Glutamatergic neuron (in vitro differentiated cells): ENCODE measurements at regions not wholly inside any gene's neighbourhood (a gene's known extent, or its start where the extent isn't known, plus 50 kb on each side); places are given as distances from the start of the nearest gene placed in this dataset.
A peak's percentile ranks its signal among the peaks of the same experiment; 100 is the strongest.

Experiments
- DNase-seq: peaks from one replicate; pipeline ENCODE4 v3.0.0; 2022
- H3K27ac Mint-ChIP-seq: one replicate; pipeline ENCODE4 v1.8.0; 2020; ENCODE audit warnings: mild to moderate bottlenecking, mixed read lengths, inconsistent platforms; ENCODE audit not compliant: unreplicated experiment
- H3K27me3 Mint-ChIP-seq: one replicate; pipeline ENCODE4 v1.8.0; 2020; ENCODE audit warnings: mild to moderate bottlenecking, moderate library complexity, mixed read lengths, inconsistent platforms; ENCODE audit not compliant: unreplicated experiment
- H3K36me3 Mint-ChIP-seq: one replicate; pipeline ENCODE4 v1.8.0; 2020; ENCODE audit warnings: mild to moderate bottlenecking, mixed read lengths, inconsistent platforms; ENCODE audit not compliant: unreplicated experiment
- H3K4me1 Mint-ChIP-seq: one replicate; pipeline ENCODE4 v1.8.0; 2020; ENCODE audit warnings: mild to moderate bottlenecking, low read depth, mixed read lengths, inconsistent platforms; ENCODE audit not compliant: unreplicated experiment
- H3K4me3 Mint-ChIP-seq: one replicate; pipeline ENCODE4 v1.8.0; 2020; ENCODE audit warnings: mild to moderate bottlenecking, mixed read lengths, inconsistent platforms; ENCODE audit not compliant: unreplicated experiment
- H3K9me3 Mint-ChIP-seq: one replicate; pipeline ENCODE4 v1.8.0; 2020; ENCODE audit warnings: mild to moderate bottlenecking, moderate library complexity, mixed read lengths, inconsistent platforms; ENCODE audit not compliant: unreplicated experiment
- CTCF ChIP-seq: fragments of 200-600 bp; sonication (generic); IDR thresholded peaks from one replicate; pipeline ENCODE4 v1.5.0; 2021; ENCODE audit not compliant: partially characterized antibody, unreplicated experiment

GRCh38 chr5:164608507-164608906 lies 1103.1 kb downstream of the MAT2B start:
- no peaks in the 10 kb centered on the region for H3K36me3 Mint-ChIP-seq
- H3K27ac Mint-ChIP-seq = no peak overlapping the region
- no peak for TF ChIP-seq CTCF
- no peaks in the 10 kb centered on the region for H3K9me3 Mint-ChIP-seq
- H3K27me3 Mint-ChIP-seq = no peaks in the 10 kb centered on the region
- H3K4me3 Mint-ChIP-seq = no peak overlapping the region
- DNase-seq = no peak
- no peaks in the 10 kb centered on the region for H3K4me1 Mint-ChIP-seq

DNA sequence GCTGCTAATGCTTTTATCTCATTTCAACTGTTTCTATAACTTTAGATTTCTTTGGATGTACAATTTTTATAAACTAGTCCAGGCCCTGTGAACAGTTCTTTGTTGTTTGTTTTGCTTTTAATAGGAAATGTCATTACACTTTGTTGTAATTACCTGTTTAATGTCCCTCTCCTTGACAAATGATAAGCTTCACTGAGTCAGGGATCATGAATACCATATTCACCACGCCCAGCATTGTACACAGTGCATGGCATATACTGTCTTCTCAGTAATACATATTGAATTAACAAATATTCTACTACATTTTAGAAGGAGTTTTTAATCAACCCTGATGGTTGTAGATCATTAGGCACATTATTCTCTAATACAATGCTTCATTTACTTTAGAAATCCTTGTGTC lies 1105.0 kb downstream of the MAT2B start:
- Mint-ChIP-seq H3K27ac (no peak overlapping the region), H3K9me3 (no peaks in the 10 kb centered on the region), H3K4me1 (no peaks in the 10 kb centered on the region), H3K4me3 (no peak overlapping the region), H3K36me3 (no peaks in the 10 kb centered on the region), H3K27me3 (no peaks in the 10 kb centered on the region)
- DNase-seq = no peak
- no peak for TF ChIP-seq CTCF

DNA sequence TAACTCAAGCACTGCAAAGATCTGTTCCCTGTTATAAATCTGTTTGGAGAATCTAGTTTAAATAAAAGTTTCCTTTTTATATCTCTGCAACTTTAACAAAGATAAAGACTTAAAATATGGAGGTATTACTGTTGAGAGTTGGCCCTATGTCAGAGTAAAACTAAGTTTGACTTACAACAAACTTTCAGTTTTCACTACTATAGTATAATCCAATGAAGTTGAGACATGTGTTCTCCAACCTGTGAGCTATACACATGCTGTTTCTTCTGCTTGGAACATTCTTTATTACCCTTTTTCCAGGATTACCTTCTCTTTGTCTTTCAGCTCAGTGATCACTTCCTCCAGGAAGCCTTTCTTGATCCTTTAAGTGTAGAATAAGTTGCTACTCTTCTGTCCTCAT lies 1109.3 kb downstream of the MAT2B start:
- no peaks in the 10 kb centered on the region for H3K9me3 Mint-ChIP-seq
- H3K4me3 Mint-ChIP-seq = no peak overlapping the region
- peaks cover 6% of the 10 kb centered on the region for H3K4me1 Mint-ChIP-seq
- TF ChIP-seq CTCF = no peak
- H3K36me3 Mint-ChIP-seq = no peaks in the 10 kb centered on the region
- no peaks in the 10 kb centered on the region for H3K27me3 Mint-ChIP-seq
- H3K27ac Mint-ChIP-seq = no peak overlapping the region
- DNase-seq = no peak

- no peak overlapping the region for H3K4me3 Mint-ChIP-seq
- peaks cover under 1% of the 10 kb centered on the region for H3K9me3 Mint-ChIP-seq
- no peak for DNase-seq
- peaks cover 2% of the 10 kb centered on the region for H3K27me3 Mint-ChIP-seq
- H3K4me1 Mint-ChIP-seq = peaks cover 6% of the 10 kb centered on the region
- H3K27ac Mint-ChIP-seq = peak overlapping the region; percentile 23
- no peak for TF ChIP-seq CTCF
- no peaks in the 10 kb centered on the region for H3K36me3 Mint-ChIP-seq
These were observed 1111.9 kb downstream of the MAT2B start for GRCh38 chr5:164617290-164617689.

DNA sequence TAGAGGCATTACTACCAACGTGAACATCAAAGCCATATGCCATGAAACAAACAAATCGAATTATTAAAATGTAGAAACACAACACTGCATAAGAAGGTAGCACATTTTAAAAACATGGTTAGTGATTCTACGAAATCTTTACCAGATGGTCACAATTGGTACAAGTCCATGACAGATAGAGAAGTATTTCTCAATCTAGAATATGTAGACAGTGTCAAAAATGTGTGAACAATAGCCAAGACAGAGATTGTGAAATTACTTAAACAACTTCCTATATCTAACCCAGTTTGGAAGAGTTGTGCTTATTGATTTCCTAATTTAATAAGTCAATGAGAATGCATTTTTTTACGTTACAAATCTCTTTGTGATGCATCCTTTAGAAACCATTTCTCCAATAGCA lies 1121.6 kb downstream of the MAT2B start:
- Mint-ChIP-seq H3K36me3 (no peaks in the 10 kb centered on the region), H3K27ac (no peak overlapping the region), H3K4me3 (no peak overlapping the region), H3K9me3 (peaks cover 1% of the 10 kb centered on the region), H3K4me1 (no peaks in the 10 kb centered on the region), H3K27me3 (peaks cover 2% of the 10 kb centered on the region)
- TF ChIP-seq CTCF = no peak
- no peak for DNase-seq
